NCI-H2196 (cell line): ENCODE measurements at regions not wholly inside any gene's neighbourhood (a gene's known extent, or its start where the extent isn't known, plus 50 kb on each side); places are given as distances from the start of the nearest gene placed in this dataset.

ENCODE experiments used
- DNase-seq: peaks from one replicate; lab custom pipeline; 2025; ENCODE audit not compliant: unreplicated experiment; lab: John Stamatoyannopoulos, UW

DNA sequence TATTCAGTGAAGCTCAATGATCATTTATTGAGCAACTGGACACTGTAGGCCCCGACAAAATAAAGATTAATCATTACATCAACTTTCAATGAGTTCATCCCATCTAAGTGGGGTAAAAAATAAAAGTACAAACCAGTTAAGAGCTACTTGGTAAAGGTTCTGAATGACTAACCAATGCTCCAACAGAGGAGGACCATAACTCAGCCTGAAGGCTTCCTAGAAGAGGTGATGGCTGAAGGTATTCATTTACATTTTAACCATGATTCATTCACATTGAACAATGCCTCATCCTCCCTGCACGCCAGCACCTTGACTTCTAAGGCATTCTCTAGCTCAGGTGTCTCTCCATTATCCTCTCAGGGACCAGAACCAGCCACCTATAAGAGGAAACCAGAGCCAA is 201.4 kb downstream of the ZNF462 start:
- DNase-seq, result no peak

- DNase-seq, result no peak
Measured at GRCh38 chr9:107065549-107065948, 202.6 kb downstream of the ZNF462 start.

- no peak for DNase-seq
Measured at GRCh38 chr9:107067739-107068416, 204.9 kb downstream of the ZNF462 start.

- DNase-seq, result no peak
Measured at GRCh38 chr9:107068581-107068980, 205.6 kb downstream of the ZNF462 start.

DNA sequence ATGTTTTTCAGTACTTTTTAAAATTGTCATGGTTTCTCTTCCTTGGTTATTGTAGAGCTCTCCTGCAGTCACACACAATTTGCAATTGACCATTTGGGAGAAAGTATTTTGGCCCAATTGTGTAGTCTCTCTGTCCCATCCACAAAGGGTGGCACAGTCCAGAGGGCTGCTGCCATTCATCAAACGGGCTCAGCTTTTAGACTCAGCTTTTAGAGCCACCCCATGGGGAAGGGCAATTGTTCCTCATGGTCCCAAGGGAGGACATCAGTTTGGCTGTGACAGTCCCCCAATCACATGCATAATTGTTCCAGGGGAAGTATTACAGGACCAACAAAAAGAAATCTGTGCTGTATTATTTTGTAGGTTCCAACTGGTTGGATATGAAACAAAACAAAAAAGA is 207.6 kb downstream of the ZNF462 start:
- no peak for DNase-seq

GRCh38 chr9:107078061-107078460 is 205.0 kb upstream of the RAD23B start:
- DNase-seq, result no peak

GRCh38 chr9:107079589-107079988 is 203.5 kb upstream of the RAD23B start:
- DNase-seq, result no peak

- DNase-seq, result no peak
Measured at GRCh38 chr9:107080130-107080529, 202.9 kb upstream of the RAD23B start.

GRCh38 chr9:107086460-107086859 is 196.6 kb upstream of the RAD23B start:
- no peak for DNase-seq

- DNase-seq, result no peak
Measured at GRCh38 chr9:107087222-107087621, 195.9 kb upstream of the RAD23B start.

DNA sequence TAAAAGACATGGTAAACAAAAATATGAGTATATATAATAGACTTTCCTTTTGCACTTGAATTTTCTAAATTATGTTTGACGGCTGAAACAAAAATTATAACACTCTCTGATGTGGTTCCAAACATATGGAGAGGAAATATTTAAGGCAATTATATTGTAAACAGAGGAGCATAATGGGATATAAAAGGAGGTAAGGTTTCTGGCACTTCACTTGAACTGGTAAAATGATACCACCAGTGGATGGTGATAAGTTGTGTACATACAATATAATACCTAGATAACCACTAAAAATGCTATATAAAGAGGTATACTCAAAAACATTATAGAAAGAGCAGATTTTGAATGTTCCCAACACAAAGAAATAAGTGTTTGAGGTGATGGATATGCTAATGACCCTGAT is 192.9 kb upstream of the RAD23B start:
- no peak for DNase-seq

DNA sequence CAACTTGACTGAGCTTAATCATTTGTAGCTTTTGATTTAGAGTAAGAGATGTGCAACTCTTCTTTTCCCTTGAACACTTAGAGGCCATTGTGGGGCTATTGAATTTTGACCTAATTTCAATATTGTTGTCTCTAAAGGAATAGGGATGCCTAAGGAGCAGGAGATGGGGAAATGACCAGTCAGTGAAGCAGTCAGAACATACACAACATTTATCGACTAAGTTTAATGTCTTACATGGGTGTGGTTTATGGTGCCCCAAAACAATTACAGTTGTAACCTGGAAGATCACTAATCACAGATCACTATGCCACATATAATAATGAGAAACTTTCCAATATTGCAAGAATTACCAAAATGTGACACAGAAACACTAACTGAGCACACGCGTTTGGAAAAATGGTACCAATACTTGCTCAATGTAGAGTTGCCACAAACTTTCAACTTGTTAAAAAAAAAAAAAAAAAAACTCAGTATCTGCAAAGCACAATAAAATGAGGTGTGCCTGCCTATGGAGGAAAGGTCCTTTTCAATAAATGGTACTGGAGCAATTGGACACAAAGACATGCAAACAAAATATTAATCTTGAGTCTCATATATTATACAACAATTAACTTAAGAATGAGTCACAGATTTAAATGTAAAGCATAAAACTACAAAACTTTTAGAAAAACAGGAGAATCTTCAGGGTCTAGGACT is 189.6 kb upstream of the RAD23B start:
- DNase-seq, result no peak

- no peak for DNase-seq
Measured at GRCh38 chr9:107094370-107094769, 188.7 kb upstream of the RAD23B start.

DNA sequence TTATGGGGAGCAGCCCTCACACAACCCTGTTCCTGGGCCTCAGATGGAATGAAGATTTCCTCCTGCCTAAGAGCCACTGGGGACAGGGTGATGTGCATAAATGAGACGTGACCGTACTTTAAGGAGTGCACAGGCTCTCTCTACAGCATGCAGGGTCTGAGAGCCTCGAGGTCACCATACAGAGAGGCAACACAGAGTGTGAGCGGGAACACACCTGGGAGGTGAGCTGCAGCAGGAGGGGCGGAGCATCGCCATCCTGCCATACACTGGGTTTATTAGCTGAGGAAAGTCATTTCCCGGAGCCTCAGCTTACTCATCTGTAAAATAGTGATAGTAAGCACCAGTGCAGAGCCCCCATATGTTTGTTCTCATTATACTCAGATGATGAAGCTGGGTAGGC is 182.5 kb upstream of the RAD23B start:
- DNase-seq, result no peak

DNA sequence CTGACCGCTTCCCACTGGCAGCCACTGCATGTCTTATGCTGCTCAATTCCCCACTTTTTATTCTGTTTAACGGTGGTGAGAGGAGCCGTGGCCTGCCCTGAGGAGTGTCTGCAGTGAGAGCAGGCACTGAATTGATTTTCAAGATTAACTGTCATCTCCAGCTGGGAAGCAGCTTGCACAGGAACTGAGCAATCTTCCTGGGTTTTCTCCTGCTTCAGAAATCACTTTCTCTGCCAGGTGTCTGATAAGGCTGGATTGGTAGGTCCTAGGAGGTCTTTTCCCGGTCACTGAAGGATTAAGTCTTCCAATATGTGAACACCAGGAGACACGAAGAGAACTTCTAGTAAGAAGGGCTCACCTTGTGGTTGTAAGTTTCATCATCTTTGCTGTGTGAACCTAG is 181.1 kb upstream of the RAD23B start:
- no peak for DNase-seq

DNA sequence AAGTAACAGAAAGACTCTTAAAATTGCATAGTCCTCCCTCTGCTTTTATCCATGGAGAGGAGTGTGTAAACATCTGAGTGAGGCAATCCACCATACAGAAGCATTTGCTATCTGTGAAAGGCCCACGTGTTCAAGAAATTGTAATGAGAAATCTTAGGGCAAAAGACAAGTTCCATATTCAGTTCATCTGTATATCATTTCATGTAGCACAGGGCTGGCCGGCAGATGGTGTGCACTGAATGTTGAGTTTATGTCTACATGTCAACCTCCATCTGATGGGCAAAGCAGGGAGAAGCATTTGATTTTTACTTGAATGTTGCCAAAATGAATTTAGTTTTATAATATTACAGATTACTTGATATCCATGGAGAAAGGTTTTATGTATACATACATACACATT is 179.5 kb upstream of the RAD23B start:
- no peak for DNase-seq

- DNase-seq, result no peak
Measured at GRCh38 chr9:107105784-107106183, 177.3 kb upstream of the RAD23B start.

DNA sequence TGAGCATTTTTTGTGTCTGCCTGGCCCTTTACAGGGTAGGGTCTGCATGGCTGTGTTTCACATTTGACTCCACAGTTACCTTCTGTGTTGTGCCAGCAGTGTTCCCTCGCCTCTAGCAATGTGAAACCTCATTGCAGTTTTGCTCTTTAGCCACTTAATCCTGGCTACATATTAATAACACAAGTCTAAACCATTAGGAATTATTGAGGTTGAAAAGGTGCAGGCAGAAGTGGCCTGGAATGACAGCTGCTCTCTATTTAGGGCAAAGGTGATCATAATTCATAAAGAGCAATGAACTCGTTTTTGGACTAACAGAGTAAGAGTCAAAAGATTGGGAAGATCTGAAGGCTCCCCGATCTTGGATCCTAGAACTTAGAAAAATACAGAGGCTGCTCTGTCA is 176.7 kb upstream of the RAD23B start:
- no peak for DNase-seq

GRCh38 chr9:107108342-107109130 is 174.5 kb upstream of the RAD23B start:
- DNase-seq, result no peak

DNA sequence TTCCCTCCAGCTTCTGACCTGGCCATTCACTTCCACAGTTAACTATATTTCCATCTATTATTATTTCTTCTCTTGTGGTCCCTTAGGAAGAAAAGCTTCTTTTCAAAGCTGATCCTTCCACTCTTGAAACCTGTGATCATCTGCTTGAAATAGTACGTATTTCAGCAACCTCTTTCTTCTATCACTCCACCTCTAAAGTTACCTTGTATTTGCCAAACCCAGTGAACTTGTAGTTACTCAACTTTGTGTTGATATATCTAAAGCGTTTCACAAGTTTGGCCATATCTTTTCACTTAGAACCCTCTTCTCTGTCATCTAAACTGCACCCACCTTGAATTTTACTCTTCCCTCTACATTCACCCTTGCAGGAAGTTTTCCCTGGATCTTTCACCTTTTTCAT is 173.8 kb upstream of the RAD23B start:
- DNase-seq, result no peak

GRCh38 chr9:107110153-107110552 is 172.9 kb upstream of the RAD23B start:
- DNase-seq, result no peak

DNA sequence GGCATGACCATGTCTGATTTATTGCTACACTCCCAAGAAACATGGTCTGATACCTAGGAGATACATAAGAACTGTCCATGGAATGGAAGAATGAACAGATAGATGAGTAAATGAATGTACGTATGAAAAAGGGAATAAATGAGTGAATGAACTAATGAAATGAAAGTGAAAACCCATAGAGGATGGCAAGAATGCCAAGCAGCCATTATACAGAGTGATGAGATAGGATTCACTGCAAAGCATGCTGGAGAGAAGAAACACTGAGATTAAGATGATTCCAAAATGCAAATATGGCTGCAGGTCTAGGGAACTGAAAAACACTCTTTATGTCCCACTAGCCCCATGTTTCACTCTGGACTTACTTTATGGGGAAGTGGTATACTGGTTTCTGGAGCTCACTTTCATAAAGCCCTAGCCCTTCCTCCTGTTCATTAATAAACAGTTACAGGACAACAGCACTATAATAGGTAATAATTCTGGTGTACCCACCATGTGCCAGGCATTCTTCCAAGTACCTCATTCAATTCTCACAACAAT is 170.3 kb upstream of the RAD23B start:
- DNase-seq, result no peak
